HEK293 (cell line): ENCODE measurements at regions not wholly inside any gene's neighbourhood (a gene's known extent, or its start where the extent isn't known, plus 50 kb on each side); places are given as distances from the start of the nearest gene placed in this dataset.

ENCODE experiments used
- CTCF ChIP-seq: fragments of 450-650 bp; formaldehyde crosslinking; IDR thresholded peaks from 2 replicates; pipeline ENCODE4 v1.5.1; 2016; ENCODE audit warnings: missing biosample characterization, missing genetic modification characterization
- KLF1 ChIP-seq: fragments of 450-650 bp; formaldehyde crosslinking; IDR thresholded peaks from 2 replicates; pipeline ENCODE4 v1.5.1; 2016; ENCODE audit warnings: missing biosample characterization, missing genetic modification characterization
- PATZ1 ChIP-seq: fragments of 450-650 bp; formaldehyde crosslinking; IDR thresholded peaks from 2 replicates; pipeline ENCODE4 v1.5.1; 2016; ENCODE audit warnings: missing biosample characterization, missing genetic modification characterization
- TCF7L2 ChIP-seq: IDR thresholded peaks from 2 replicates; pipeline ENCODE4 v1.6.1; 2011; ENCODE audit warnings: low read depth, mild to moderate bottlenecking, inconsistent platforms, low read length, moderate library complexity, borderline replicate concordance
- YY1 ChIP-seq: fragments of 450-650 bp; formaldehyde crosslinking; IDR thresholded peaks from 2 replicates; pipeline ENCODE4 v1.5.1; 2018; ENCODE audit warnings: missing biosample characterization, missing genetic modification characterization
- ZBTB1 ChIP-seq: fragments of 450-650 bp; formaldehyde crosslinking; IDR thresholded peaks from 2 replicates; pipeline ENCODE4 v1.5.1; 2016; ENCODE audit warnings: missing biosample characterization, missing genetic modification characterization
- ZNF114 ChIP-seq: fragments of 450-650 bp; formaldehyde crosslinking; IDR thresholded peaks from 2 replicates; pipeline ENCODE4 v1.5.0; 2017; ENCODE audit warnings: missing biosample characterization, missing genetic modification characterization
- ZNF121 ChIP-seq: fragments of 450-650 bp; formaldehyde crosslinking; IDR thresholded peaks from 2 replicates; pipeline ENCODE4 v1.5.1; 2016; ENCODE audit warnings: missing biosample characterization, missing genetic modification characterization
- ZNF138 ChIP-seq: fragments of 450-650 bp; formaldehyde crosslinking; IDR thresholded peaks from 2 replicates; pipeline ENCODE4 v1.5.1; 2016; ENCODE audit warnings: missing biosample characterization, missing genetic modification characterization, borderline replicate concordance
- ZNF37A ChIP-seq: fragments of 450-650 bp; IDR thresholded peaks from 2 replicates; pipeline ENCODE4 v1.5.1; 2018; ENCODE audit warnings: missing biosample characterization, missing genetic modification characterization
- ZNF645 ChIP-seq: fragments of 450-650 bp; formaldehyde crosslinking; IDR thresholded peaks from 2 replicates; pipeline ENCODE4; 2016; ENCODE audit warnings: missing biosample characterization, missing genetic modification characterization
- ZNF692 ChIP-seq: fragments of 450-650 bp; formaldehyde crosslinking; IDR thresholded peaks from 2 replicates; pipeline ENCODE4 v1.5.1; 2016; ENCODE audit warnings: missing biosample characterization, missing genetic modification characterization
- ZNF76 ChIP-seq: fragments of 450-650 bp; formaldehyde crosslinking; IDR thresholded peaks from 2 replicates; pipeline ENCODE4; 2016; ENCODE audit warnings: low read depth, missing biosample characterization, missing genetic modification characterization, borderline replicate concordance
- ZNF777 ChIP-seq: fragments of 450-650 bp; formaldehyde crosslinking; IDR thresholded peaks from 2 replicates; pipeline ENCODE4 v1.5.1; 2017; ENCODE audit warnings: missing biosample characterization, missing genetic modification characterization, borderline replicate concordance

GRCh38 chr6:74075323-74075722, 379.3 kb downstream of the CD109 start:
- no peak for TF ChIP-seq TCF7L2
- no peak for TF ChIP-seq ZNF138
- TF ChIP-seq ZNF114 (tag by site-specific recombination) = no peak
- no peak for TF ChIP-seq CTCF (tag by site-specific recombination)
- TF ChIP-seq YY1 (tag by site-specific recombination) = no peak
- TF ChIP-seq ZNF37A (tag by site-specific recombination) = no peak
- no peak for TF ChIP-seq KLF1 (tag by site-specific recombination)
- TF ChIP-seq ZNF692 = no peak
- TF ChIP-seq PATZ1 = no peak
- no peak for TF ChIP-seq ZNF121 (tag by site-specific recombination)
- TF ChIP-seq ZBTB1 (tag by site-specific recombination) = no peak
- TF ChIP-seq ZNF777 (tag by site-specific recombination) = no peak
- TF ChIP-seq ZNF76 (tag by site-specific recombination) = no peak
- TF ChIP-seq ZNF645 = no peak
